Suprapubic skin (tissue), 4 donors: ENCODE measurements at regions not wholly inside any gene's neighbourhood (a gene's known extent, or its start where the extent isn't known, plus 50 kb on each side); places are given as distances from the start of the nearest gene placed in this dataset.

Experiments
- CTCF ChIP-seq, 2 donors: fragments of 200-600 bp in 1 of 2; fragments of 450-650 bp in 1 of 2; sonication (generic) in 1 of 2; IDR thresholded peaks; one replicate each; pipeline ENCODE4 v1.5.1; 2016 to 2019; ENCODE audit warnings: antibody characterized with exemption in 2 of 2, mild to moderate bottlenecking in 1 of 2, moderate library complexity in 1 of 2
- POLR2A ChIP-seq, 2 donors: fragments of 450-650 bp; IDR thresholded peaks; one replicate each; pipeline ENCODE4 v1.6.1; 2017; ENCODE audit warnings: antibody characterized with exemption in 2 of 2, mild to moderate bottlenecking in 2 of 2, moderate library complexity in 2 of 2
- POLR2AphosphoS5 ChIP-seq, 3 donors: sonication (generic); formaldehyde crosslinking; IDR thresholded peaks; one replicate each; pipeline ENCODE4 v1.6.1; 2017; ENCODE audit warnings: antibody characterized with exemption in 3 of 3

GRCh38 chr13:109874484-109875454 is 88.4 kb upstream of the IRS2 start:
- TF ChIP-seq POLR2AphosphoS5 (IDR thresholded peaks at IDR 0.05) = no peak
- TF ChIP-seq POLR2A (IDR thresholded peaks at IDR 0.05) = no peak
- no peak for TF ChIP-seq CTCF (IDR thresholded peaks at IDR 0.05)
